Suppressor macrophage (primary cell): ENCODE measurements at regions not wholly inside any gene's neighbourhood (a gene's known extent, or its start where the extent isn't known, plus 50 kb on each side); places are given as distances from the start of the nearest gene placed in this dataset.

ENCODE experiments used
- DNase-seq, 4 experiments: peaks; one replicate each; pipeline ENCODE4 v3.0.0-alpha.2; 2020 to 2022

DNA sequence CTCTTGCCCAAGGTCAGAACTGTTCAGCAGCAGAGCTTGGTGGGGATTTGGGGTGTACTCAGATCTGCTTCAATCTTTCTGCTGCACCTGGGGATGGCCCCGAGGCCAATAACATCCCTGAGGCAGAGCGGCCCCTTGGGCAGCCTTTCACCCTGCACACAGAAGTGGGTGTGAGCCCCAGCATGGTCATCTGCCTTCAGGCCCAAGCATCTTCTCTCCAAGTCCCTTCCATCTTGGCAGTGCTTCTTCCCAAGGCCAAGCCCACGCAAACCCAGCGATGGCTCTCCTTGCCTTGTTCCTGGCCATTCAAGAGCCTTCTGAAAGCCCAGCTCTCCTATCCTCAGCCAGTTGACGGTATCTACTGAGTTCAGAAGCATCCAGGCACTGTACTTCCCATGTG is 172.9 kb downstream of the INHBB start:
- DNase-seq = no peak

DNA sequence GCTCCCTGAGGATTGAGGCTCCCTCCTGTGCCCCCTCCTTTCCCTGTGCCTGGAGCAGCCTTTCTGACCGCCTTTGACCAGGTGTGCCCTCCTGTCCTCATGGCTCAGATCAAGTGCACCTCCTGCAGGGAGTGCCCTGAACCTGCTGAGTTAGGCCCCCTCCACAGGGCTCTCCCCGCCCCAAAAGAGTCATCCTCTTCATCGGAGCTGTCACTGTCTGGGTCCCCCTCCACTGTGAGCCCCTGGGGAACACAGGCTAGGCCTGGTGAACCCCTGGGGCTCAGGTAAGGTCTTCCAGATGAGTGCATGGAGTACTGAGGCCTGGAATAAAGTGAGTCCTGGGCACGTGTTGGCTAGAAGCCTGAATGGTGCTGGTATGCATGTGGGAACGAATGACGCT is 173.5 kb downstream of the INHBB start:
- no peak for DNase-seq

DNA sequence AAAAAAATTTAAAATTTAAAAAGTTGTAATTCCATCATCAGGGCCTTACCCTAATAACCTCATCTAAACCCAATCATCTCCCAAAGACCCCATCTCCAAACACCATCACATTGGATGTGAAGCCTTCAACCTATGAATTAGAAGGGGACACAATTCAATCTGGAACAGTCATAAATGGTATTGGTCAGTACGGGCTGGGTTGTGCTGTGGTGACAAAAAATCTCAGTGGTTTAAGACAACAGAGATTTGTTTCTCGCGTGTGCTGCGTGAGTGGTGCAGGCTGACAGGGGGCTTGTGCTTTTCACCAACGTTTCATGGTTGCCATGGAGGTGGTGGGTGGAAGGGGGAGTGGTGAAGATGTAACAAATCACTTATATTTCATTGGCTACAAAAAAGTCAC is 174.5 kb downstream of the INHBB start:
- DNase-seq = no peak

DNA sequence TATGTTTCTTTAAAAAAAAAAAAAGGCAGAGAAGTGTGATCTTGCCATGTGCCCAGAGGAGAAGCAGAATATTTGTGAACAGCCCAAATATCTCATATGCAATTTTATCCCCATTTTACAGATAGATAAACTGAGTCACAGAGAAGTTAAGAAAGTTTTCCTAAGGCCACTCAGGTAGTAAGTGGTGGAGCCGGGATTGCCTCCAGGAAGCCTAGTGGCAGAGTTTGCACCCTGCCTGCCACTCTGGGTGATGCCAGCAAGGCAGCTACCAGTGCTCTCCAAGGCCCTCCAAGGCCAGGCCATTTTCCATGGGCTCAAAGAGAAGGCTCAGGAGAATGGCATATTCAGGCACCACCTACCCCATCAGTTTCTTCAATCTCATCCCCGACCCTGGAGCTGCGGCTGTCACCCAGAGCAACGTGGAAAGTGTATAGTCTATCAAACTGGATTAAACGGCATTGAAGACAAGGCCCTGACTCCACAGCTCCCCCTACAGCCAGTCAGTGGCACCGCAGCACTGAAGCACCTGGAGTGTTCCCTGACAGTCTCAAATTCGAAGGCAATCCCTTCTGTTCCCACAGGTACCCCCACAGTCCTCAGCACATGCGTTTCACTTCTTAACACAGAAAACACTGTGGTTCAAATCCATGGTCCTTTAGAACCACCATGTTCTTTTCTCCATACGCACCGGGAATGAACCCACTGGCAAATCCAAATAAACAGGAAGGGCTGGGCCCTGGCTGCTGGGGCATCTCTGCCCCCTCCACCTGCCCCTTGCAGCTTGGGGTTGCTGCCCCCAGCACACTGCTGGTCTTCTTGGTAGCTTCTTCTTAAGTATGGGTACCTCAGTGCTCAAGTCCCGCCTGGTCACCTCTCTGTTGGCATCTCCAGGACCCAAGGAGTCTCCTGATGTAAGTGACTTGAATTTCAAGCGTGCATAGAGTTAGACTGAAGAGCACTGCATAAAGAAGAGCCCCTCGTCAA is 175.3 kb downstream of the INHBB start:
- DNase-seq = peak; percentile 23 to 59 (median 37)

DNA sequence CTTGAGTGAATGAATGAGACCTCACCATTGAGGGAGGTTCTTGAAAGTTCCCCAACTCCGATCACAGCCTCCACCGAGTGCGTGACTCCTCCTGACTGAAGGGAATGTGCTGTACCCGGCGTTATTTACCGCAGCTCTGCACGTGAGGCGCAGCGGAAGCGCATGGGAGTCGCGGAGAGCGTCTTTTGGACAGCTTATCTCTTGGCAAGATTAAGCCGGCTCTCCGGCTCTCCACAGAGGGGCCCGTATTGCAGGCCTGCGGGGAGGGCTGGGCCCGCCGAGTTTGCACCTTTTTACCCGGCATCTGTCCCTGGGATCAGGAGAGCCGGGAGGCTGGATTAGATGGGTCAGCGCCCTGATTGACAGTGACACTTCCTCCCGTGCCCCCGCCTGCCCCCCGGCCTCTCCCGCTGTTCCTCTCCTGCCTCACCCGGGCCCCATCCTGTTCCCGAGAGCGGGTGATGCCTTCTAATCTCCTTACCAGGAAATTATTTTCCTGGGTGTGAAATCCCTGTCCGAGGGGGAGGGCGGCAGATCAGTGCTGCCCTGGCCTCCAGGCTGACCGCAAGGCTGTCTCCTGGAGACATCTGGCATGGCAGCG is 176.3 kb downstream of the INHBB start:
- no peak for DNase-seq

DNA sequence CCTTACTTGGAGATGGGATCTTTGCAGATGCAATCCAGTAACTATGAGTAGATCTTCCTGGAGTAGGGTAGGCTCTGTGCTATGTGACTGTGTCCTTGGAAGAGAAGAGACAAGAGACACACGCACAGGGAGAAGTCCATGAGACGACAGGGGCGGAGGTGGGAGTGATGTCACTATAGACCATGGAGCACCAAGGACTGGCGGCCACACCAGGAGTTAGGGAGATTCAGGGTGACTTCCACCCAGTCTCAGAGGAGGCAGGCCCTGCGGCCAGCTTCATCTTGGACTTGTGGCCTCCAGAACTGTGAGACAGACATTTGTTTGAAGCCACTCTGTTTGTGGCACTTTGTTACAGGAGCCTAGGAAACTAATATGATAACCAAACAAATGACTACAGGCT is 177.8 kb downstream of the INHBB start:
- no peak for DNase-seq

DNA sequence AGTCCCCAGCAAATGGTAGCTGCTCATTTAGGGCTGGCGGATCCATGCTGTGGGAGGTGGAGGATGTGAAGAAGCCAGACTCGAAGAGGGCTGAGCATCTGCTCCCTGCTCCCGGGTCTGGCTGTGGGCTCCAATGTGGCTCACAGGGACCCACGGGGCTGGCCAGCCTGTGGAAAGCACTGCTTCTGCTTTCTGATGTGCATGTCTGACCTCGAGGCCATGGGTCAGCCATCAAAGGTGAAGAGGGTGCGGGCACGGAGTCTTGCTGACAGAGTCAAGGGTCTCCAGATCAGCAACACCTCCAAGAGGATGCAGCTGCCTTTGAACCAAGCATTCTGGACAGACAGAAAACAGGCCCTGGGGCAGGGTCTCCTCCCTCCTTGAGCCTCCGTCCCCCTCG is 178.2 kb downstream of the INHBB start:
- no peak for DNase-seq

DNA sequence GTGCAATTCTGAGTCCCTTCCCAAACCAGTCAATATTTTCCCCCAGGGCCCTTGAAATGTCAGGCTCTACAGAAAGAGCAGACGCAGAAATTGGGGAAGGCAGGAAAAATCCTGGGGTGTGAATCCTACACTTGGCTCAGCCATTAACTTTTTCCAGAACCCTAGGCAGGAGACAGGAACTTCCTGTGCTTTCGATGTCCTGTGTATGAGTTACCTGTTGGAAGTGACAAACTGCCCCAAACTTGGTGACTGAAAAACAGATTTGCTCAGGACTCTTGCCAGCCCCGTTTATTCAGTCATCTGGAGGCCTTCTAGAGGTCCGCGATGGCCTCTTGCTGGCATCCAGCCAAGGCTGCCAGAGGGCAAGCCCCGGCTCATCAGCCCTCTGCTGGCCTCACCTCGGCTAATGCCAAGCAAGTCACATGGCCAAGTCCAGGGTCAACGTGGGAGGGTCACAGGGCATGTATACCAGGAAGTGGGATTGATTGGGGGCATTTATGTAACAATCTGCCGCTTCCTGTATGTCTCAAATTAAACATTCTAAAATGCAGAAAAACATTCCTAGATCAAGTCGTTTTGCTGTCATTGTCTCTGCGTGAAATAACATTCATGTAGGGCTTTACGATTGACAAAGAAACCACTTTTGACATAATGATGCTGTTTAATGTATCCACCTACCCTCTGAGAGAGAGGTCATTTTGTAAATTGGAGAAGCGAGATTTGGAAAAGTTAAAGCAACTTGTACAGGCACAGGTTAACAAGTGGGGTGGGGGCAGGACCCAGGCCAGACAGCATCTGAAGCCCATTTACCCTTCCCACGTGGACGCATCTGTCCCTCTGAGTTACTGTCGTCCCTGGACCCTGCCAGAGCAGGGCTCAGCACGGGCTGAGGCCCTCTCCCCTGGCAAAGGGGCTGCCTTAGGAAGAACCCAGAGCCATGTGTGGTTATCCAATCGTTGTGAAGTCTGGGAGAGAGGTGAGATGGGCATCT is 179.4 kb downstream of the INHBB start:
- peak; percentile 12 to 49 (median 45) for DNase-seq

DNA sequence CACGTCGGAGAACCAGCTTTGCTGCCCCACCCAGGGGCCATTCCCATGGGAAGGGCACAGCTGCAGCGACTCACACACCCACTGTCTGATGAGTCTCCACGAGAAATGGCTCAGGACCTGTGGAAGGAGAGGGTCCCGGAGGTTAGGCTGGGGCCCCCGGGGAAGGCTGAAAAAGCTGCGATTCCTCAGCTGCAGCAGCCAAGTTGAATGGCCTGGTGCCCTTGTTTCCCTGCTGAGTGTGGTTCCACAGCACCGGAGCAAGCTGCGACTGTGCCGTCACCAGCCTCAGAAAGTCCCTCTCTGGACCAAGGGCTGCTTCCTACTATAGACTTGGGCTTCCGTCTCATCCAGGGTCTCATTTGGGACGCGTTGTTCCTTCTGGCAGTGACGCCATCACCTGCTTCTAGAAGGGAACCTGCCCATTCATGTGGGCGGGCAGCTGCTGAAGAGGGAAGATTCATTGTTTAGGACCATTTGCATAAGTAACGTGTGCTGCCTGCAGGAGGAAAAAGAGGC is 180.2 kb downstream of the INHBB start:
- DNase-seq = no peak

DNA sequence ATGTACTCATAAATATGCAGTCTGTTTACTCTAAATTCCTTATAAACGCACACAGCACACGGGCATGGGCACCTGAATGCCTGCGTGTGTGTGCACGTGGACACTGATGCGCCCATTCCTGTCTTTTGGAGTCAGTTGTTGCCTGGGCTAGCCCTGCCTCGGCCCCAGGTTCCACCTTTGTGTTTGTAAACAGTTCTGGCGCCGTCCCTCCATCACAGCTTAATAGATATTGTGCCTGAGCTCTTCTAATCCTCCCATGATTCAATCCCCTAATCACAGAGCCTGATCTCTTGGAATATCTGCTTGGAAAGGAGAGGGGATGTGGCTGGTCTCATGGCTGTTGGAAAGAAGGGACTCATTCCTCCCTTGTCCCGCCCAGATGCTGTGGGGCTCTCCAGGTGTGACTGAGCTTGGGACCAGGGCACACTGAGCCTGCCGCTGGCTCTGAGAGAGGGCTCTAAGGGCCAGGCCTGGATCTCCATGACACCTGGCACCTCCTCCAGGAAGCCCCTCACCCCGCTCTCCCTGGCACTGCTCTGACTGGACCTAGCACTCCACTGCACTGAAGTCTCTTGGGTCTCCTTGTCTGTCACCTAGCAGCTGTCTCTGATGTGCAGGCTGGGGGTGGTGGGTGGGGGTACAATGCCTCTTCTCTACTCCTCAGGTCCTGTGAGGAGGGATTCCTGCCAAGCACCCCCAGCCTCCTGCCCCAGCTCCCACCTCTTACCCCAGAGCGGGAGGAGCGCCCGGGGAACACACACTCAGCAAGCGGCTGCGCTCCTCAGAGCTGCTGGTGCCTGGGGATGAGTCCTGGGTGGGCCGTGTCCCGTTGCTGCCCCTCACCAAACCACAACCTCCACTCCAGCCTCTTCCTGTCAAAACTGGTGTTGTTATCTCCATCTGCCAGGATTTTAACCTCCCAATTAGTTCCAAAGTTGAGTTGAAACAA is 181.3 kb downstream of the INHBB start:
- no peak for DNase-seq

DNA sequence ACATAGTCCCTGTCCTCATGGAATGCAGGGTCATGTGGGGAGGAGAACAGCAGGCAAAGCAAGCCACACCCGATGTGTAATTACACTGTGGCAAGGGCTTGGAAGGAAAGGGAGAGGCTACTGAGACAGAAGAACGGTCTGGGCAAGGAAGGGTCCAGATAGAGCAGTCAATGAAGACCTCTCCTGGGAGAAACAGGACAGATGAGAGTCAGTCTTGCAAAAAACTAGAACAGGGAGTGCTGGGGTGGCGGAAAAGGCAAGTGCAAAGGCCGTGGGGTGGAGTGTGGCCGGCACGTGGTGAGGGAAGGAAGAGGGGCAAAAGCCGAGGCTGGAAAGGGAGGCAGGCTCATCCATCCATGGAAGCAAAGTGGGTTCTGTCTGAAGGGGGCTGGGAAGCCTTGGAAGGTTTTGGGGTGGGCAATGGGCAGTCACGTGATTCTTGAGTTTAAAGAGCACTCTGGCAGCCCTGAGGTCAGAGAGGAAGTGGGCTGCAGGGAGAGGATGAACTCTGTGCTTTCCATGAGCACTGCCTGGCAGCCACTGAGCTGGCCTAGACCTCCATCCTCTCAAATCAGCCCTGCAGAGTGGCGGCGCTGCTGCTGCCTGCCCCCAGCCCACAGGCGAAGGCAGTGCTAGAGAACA is 182.2 kb downstream of the INHBB start:
- DNase-seq = no peak

DNA sequence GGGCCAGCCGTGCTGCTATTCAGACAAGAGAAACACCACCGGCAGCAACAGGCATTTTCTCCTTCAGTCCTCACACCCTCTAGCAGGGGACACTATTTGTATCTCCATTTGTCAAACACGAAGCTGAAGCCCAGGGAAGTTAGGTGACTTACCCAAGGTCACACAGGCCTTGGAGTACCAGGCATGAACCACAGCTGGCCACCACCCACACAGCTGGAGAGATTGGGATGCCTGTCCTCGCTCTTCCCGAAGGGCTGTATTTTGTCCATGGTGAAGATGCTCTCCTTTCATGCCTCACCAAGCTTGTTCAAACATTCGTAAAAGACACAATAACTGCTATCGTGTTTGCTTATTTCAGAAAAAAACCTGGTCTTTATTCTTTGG is 182.7 kb downstream of the INHBB start:
- no peak for DNase-seq

DNA sequence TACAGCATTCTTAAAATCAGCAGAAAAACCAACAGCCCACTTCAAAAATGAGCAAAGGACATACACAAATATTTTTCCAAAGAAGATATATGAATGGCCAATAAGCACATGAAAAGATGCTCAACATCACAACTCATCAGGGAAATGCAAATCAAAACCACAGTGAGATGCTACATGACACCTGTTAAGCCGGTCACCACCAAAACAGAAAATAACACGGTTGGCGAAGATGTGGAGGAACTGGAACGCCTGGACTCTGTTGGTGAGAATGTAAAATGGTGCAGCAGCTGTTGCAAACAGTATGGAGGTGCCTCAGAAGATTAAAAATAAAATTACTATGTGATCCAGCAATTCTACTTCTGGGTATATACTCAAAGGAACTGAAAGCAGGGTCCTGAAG is 184.8 kb downstream of the INHBB start:
- DNase-seq = no peak

DNA sequence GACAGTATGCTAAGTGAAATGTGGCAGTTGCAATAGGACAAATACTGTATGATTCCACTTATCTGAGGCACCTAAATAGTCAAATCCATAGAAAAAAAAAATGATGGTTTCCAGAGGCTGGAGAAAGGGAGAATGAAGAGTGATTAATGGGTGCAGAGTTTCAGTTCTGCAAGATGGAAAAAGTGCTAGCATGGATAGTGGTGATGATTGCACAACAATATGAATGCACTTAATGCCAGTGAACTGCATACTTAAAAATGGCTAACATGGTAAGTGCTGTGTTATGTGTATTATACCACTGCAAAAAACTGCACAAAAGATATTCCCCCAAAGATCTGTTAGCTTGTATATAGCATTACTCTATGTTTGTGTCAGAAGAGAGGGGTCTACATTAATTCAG is 185.4 kb downstream of the INHBB start:
- DNase-seq = peak in 1 of 4 experiments; percentile 31

DNA sequence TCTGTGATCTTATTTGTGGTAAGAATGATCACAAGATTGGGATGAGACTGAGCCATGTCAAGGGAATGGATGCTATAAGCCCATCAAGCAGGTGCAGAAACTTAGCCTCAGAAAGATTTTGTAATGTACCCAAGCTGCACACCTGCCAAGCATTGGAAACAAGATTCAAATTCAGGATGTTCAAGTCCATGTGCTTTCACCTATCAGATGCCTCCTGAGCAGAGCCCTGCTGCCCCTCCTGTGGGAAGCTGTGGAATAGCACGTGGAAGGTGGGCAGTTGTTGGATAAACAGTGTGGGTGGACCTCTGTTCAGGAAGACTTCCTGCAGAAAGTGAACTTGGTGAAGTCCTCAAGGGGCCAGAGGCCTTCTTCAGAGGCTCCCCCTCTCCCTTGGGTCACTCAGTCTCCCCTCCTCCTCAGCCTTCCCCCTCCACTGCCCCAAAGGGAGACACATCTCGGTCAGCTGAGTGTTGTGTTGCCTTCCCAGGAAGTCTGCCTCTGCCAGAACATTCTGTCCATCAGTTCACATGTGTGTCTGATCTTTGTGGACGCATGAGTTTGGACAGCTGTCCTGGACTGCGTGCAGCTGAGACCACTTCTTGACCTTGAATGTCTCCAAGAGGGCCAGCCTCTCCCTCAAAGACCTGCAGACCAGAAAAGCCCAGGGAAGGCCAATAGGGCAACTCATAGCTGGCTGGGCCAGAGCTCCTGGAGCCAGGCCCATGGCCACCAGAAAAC is 186.1 kb downstream of the INHBB start:
- no peak for DNase-seq

DNA sequence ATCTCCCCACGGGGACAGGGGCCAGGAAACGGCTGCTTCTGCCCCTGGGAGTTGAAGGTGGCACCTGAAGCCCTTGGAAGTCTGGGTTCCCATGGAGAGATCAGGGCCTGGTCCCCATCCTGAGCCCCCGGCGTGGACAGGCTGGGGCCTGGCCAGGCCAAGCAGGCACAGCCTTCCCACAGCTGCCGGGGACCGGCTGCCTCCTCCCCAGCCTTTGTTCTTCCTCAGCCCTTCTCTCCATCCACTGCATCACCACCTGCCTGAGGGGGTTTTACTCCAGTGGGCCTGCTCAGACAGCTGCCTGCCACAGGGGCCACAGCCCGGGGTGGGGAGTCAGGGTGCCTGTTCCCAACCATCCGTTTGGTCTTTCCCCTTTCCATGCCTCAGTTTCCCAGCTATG is 187.7 kb downstream of the INHBB start:
- DNase-seq = no peak

DNA sequence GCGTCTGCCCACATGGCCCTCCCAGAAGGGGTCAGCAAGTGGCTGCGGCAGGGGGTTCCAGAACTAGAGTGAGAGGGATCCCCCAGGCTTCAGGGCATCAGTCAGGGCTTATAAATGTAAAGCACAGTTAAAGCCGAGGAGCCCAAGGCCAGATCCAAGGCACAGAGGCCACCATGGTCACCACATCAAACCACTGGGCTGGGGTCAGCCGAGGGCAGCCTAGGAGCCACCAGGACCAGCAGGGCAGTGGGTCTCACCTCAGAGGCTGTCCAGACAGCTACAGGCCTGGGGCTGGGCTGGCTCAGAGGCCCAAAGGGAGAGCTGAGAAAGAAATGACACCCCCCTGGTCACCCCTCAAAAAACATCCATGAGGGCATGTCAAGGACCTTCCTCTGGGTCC is 188.5 kb downstream of the INHBB start:
- no peak for DNase-seq

DNA sequence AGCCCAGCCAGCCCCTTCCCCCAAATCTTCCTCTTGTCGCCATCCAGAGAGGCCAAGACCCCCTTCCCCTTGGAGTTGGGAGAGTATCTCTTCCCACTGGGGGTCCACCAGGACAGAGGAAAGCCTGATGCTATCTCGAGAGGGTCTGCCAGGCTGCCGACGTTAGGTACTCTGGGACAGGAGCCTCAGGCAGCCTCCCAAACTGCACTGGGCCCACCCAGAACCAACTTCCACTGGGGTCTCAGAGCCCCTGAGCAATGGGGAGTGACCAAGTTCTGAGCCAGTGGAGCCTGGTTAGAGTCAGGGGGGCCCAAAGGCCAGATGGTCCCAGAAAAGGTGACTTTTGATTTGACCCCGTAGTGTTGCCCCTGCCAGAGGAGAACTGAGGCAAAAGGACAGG is 189.1 kb downstream of the INHBB start:
- no peak for DNase-seq

DNA sequence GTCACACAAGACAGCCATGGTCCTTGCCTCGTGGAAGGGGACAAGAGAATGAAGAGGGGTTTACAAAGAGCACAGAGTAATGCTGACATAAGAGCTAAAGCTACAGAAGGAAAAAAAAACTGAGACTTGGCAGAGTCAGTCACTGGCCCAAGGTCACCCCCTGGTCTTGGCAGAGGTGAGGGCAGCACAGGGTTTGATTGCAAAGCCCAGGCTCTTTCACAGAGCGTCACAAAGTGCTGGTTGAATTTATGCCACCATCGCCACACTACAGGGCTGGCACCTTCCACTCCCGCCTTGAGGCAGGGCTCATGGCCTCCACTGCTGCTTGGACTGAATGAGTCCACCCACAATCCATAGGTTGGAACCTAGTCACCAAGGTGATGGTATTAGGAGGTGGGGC is 190.2 kb downstream of the INHBB start:
- DNase-seq = no peak

DNA sequence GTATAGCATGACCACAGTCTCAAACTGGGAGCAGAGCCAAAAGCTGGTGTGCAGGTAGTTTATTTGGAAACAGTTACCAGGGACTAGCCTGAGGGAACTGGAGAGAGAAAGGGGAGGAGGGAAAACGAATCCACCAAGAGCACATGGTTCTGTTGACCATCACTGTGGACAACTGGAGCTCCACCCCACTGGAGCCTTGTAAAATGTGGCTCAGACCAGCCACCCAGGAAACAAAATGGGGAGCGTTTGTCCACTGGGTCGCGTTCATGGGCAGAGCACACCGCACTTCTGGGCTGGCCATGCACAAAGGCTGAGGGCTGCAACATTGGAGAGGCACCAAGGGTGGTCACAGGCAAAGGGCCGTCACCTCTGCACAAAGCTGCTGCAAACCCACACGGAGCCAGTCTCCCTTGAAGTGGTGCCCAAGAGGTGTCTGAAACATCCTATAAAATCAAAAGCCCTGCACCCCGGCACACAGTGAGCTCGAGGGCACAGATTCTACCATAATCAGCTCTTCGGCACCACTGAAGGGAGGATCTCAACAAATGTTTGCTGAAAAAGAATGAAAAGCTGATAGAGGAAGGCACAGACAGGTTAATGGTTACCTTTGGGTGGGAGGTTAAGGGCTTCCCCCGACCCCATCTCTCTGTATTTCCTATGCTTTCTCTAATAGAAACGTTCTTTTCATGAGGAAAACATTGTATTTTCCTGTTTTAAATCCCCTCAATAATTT is 192.9 kb downstream of the INHBB start:
- no peak for DNase-seq
